ENCODE measurements at regions not wholly inside any gene's neighbourhood (a gene's known extent, or its start where the extent isn't known, plus 50 kb on each side); places are given as distances from the start of the nearest gene placed in this dataset.
"Not testable (repeated sequence)": the region's sequence is repeated elsewhere in the genome, so short reads cannot be mapped to it uniquely, and the experiment has no call there.

DNA sequence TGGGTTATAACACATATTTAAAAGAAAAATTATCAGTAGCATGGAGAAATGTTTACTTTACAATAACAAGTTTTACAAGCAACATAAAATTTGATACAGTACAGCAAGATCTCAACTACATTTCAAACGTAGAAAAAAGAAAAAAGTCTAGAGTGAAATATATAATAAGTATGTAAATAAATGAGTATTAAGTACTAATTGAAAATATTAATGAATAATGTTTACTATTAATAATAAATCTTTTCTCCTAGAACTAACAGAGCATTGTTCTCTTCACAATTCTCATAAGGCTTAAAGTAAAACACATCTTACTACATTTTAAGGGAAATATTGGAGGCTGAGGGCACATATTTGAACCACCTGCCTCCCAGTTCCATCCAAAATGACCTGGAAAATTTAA is 72.1 kb downstream of the TMEM212 start:
- WGBS, 2 donors = 6 to 54% methylated on average over 1 of the region's 1 CpG
- intact Hi-C loops (cut with DNase I) = no loop called here

DNA sequence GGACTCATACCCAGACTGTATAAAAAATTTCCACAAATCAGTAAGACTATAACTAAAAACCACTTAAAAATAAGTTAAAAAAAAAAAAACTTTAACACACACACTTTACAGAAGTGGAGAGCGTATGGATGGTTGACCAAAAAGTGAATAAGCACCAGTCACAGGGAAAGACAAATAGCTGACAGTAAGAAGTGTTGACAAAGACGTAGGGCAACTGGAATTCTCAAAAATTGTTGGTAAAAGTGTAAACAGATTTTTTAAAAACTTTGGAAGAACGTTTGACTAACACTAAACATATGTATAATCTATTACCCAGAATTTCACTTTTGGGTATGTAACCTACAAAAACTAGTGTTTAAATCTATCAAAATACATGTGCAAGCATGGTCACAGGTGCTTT is 73.7 kb downstream of the TMEM212 start:
- TF ChIP-seq POLR2A (IDR thresholded peaks at IDR 0.05) (no peak), POLR2AphosphoS5 (IDR thresholded peaks at IDR 0.05) (no peak), EP300 (IDR thresholded peaks at IDR 0.05) (no peak)
- TF ChIP-seq, protein P1, sequence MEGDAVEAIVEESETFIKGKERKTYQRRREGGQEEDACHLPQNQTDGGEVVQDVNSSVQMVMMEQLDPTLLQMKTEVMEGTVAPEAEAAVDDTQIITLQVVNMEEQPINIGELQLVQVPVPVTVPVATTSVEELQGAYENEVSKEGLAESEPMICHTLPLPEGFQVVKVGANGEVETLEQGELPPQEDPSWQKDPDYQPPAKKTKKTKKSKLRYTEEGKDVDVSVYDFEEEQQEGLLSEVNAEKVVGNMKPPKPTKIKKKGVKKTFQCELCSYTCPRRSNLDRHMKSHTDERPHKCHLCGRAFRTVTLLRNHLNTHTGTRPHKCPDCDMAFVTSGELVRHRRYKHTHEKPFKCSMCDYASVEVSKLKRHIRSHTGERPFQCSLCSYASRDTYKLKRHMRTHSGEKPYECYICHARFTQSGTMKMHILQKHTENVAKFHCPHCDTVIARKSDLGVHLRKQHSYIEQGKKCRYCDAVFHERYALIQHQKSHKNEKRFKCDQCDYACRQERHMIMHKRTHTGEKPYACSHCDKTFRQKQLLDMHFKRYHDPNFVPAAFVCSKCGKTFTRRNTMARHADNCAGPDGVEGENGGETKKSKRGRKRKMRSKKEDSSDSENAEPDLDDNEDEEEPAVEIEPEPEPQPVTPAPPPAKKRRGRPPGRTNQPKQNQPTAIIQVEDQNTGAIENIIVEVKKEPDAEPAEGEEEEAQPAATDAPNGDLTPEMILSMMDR (IDR thresholded peaks at IDR 0.05) = no peak
- Histone ChIP-seq H3K27me3 (no peaks in the 10 kb centered on the region), H3K9me3 (no peaks in the 10 kb centered on the region), H3K27ac (no peak overlapping the region), H3K4me1 (peaks cover 0 to 5% (median 0%) of the 10 kb centered on the region in 4 donors), H3K4me3 (no peak overlapping the region), H3K36me3 (no peaks in the 10 kb centered on the region)
- WGBS, 2 donors = 87 to 92% methylated on average over 3 of the region's 3 CpGs
- intact Hi-C loops (cut with DNase I) = no loop called here
- DNase-seq = no peak

More for the DNA sequence above, 72.1 kb downstream of the TMEM212 start:
- H3K4me1 ChIP-seq = peaks cover 0 to 5% (median 0%) of the 10 kb centered on the region in 4 donors
- TF ChIP-seq EP300 (IDR thresholded peaks at IDR 0.05) = no peak
- no peak for TF ChIP-seq POLR2AphosphoS5 (IDR thresholded peaks at IDR 0.05)
- TF ChIP-seq, protein P1 (IDR thresholded peaks at IDR 0.05) = no peak
- no peak for TF ChIP-seq POLR2A (IDR thresholded peaks at IDR 0.05)
- H3K9me3 ChIP-seq = no peaks in the 10 kb centered on the region
- H3K4me3 ChIP-seq = no peak overlapping the region
- H3K36me3 ChIP-seq = no peaks in the 10 kb centered on the region
- no peak overlapping the region for H3K27ac ChIP-seq
- no peaks in the 10 kb centered on the region for H3K27me3 ChIP-seq
- no peak for DNase-seq

DNA sequence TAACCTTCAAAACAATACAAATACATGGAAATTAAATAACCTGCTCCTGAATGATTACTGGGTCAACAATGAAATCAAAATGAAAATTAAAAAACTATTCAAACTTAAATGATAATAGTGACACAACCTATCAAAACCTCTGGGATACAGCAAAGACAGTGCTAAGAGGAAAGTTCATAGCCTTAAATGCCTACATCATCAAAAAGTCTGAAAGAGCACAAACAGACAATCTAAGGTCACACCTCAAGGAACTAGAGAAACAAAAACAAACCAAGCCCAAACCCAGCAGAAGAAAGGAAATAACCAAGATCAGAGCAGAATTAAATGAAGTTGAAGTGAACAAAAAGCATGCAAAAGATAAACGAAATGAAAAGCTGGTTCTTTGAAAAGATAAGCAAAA is 79.5 kb downstream of the TMEM212 start:
- H3K36me3 ChIP-seq; DNase-seq; H3K4me1 ChIP-seq; H3K9me3 ChIP-seq; H3K27ac ChIP-seq; intact Hi-C loops (cut with DNase I); H3K4me3 ChIP-seq; H3K27me3 ChIP-seq: not testable (repeated sequence)
- WGBS, 2 donors = 63 to 76% methylated on average over 1 of the region's 1 CpG

- H3K27ac ChIP-seq; H3K4me1 ChIP-seq; H3K9me3 ChIP-seq; DNase-seq; H3K36me3 ChIP-seq; H3K4me3 ChIP-seq; intact Hi-C loops (cut with DNase I); H3K27me3 ChIP-seq: not testable (repeated sequence)
- WGBS, 2 donors = 84 to 87% methylated on average over 2 of the region's 2 CpGs
Observed at GRCh38 chr3:171923668-171924067, 80.5 kb downstream of the TMEM212 start.

GRCh38 chr3:171924864-171925263 is 81.7 kb downstream of the TMEM212 start:
- H3K9me3 ChIP-seq; DNase-seq; H3K27ac ChIP-seq; H3K4me1 ChIP-seq; H3K4me3 ChIP-seq; H3K27me3 ChIP-seq; intact Hi-C loops (cut with DNase I); H3K36me3 ChIP-seq: not testable (repeated sequence)
- WGBS, 2 donors = 73 to 84% methylated on average over 1 of the region's 1 CpG

DNA sequence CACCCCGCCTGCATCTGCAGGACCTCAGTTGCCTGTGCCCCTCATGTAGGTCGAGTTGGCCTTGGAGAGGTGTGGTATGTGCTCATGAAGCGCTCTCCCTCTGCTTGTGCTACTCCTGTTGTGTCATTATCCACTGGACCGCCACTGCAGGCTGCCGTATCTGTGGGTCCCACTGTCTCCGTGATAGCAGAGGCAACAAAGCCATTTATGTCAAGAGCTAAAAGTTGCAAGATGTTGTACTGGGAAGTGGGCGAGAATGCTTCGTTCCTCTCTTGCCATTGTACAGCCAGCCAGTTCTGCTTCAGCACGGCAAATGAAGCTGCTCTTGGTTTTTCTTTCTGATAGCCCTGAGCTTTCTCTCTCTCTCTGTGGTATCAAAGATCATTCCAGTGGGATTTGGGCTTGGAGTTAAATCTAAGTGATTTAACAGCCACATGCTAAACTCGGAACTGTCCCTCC is 89.0 kb downstream of the TMEM212 start:
- intact Hi-C loops (cut with DNase I) = no loop called here
- Histone ChIP-seq H3K36me3 (no peaks in the 10 kb centered on the region), H3K4me1 (no peaks in the 10 kb centered on the region), H3K4me3 (no peak overlapping the region), H3K27me3 (no peaks in the 10 kb centered on the region), H3K9me3 (no peaks in the 10 kb centered on the region), H3K27ac (no peak overlapping the region)
- no peak for TF ChIP-seq POLR2AphosphoS5 (IDR thresholded peaks at IDR 0.05)
- TF ChIP-seq EP300 (IDR thresholded peaks at IDR 0.05) = no peak
- no peak for TF ChIP-seq POLR2A (IDR thresholded peaks at IDR 0.05)
- TF ChIP-seq, protein P1 (IDR thresholded peaks at IDR 0.05) = no peak
- WGBS, 2 donors = 85 to 86% methylated on average over 10 of the region's 10 CpGs
- no peak for DNase-seq
